Activated CD4-positive, alpha-beta T cell treated with anti-CD3 and anti-CD28 coated beads for 36 hours (primary cell): ENCODE measurements at regions not wholly inside any gene's neighbourhood (a gene's known extent, or its start where the extent isn't known, plus 50 kb on each side); places are given as distances from the start of the nearest gene placed in this dataset.

Experiments
- ATAC-seq: fragments of 200-7000 bp; cut with Tn5 transposase; one replicate; pipeline ENCODE4 v1.10.0; 2021; ENCODE audit warnings: mild to moderate bottlenecking, moderate library complexity
- CTCF ChIA-PET: fragments of 350-600 bp; sonication (Branson Sonifier 250); formaldehyde crosslinking; loops from one replicate; lab custom pipeline; 2021; ENCODE audit warnings: antibody characterized with exemption; lab: Charles Lee
- POLR2A ChIA-PET: fragments of 350-600 bp; sonication (Branson Sonifier 250); formaldehyde crosslinking; loops from one replicate; lab custom pipeline; 2021; ENCODE audit warnings: antibody characterized with exemption, inconsistent platforms; lab: Charles Lee
- DNase-seq: peaks from one replicate; pipeline ENCODE4 v3.0.0-alpha.2; 2020
- H3K27ac Mint-ChIP-seq: one replicate; pipeline ENCODE4 v1.8.0; 2021; ENCODE audit warnings: mixed read lengths
- H3K27me3 Mint-ChIP-seq: one replicate; pipeline ENCODE4 v1.8.0; 2021; ENCODE audit warnings: mixed read lengths
- H3K36me3 Mint-ChIP-seq: one replicate; pipeline ENCODE4 v1.8.0; 2021; ENCODE audit warnings: low read depth, mixed read lengths
- H3K4me1 Mint-ChIP-seq: one replicate; pipeline ENCODE4 v1.8.0; 2021; ENCODE audit warnings: mixed read lengths
- H3K4me3 Mint-ChIP-seq: one replicate; pipeline ENCODE4 v1.8.0; 2021; ENCODE audit warnings: mild to moderate bottlenecking, moderate library complexity, mixed read lengths
- H3K9me3 Mint-ChIP-seq: one replicate; pipeline ENCODE4 v1.8.0; 2021; ENCODE audit warnings: low read depth, mixed read lengths
- intact Hi-C, 2 experiments: fragments of 100-400 bp; cut with DNase I in 1 of 2; cut with micrococcal nuclease in 1 of 2; formaldehyde crosslinking; loops; one replicate each; pipeline versions ENCODE4 v1.14.2 to v1.15.1; 2022 to 2024; cut with DNase I, micrococcal nuclease

DNA sequence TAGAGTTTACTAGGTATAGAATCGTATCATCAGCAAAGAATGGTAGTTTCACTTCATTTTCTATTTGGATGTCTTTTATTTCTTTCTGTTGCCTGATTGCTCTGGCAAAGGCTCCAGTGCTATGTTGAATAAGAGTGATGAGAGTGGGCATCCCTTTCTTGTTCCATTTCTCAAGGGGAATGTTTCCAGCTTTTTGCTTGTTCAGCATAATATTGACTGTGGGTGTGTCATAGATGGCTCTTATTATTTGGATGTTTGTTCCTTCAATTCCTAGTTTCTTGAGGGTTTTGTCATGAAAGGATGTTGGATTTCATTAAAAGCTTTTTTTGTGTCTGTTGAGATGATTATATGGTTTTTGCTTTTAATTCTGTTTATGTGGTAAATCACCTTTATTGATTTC, 1114.5 kb downstream of the RAPGEF2 start:
- Mint-ChIP-seq H3K36me3 (no peaks in the 10 kb centered on the region), H3K9me3 (peaks cover 13% of the 10 kb centered on the region), H3K4me3 (no peak overlapping the region), H3K4me1 (no peaks in the 10 kb centered on the region), H3K27ac (no peak overlapping the region), H3K27me3 (no peaks in the 10 kb centered on the region)
- intact Hi-C loops = no loop called here
- no peak for ATAC-seq
- CTCF ChIA-PET = no interaction called here
- POLR2A ChIA-PET = no interaction called here
- DNase-seq = no peak

DNA sequence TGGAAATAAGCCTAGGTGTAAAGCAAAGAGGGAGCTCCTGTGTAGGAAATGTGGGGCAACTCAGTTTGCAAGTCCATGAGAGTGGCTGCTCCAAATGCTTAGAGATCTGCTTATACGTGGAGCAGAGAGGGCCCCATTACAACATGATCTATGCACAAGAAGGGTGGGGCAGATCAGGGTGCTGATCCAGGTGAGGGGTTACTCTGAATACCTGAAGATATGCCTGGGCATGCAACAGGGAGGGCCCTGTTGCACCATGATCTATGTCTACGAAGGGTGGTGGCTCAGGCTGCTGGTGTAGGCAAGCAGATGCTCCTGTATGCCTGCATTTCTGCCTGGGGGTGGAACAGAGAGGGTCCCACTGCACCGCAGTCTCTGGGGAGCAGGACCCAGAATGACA, 1121.2 kb downstream of the RAPGEF2 start:
- Mint-ChIP-seq H3K27ac (no peak overlapping the region), H3K4me3 (no peak overlapping the region), H3K9me3 (peaks cover 8% of the 10 kb centered on the region), H3K36me3 (no peaks in the 10 kb centered on the region), H3K4me1 (no peaks in the 10 kb centered on the region), H3K27me3 (no peaks in the 10 kb centered on the region)
- POLR2A ChIA-PET = no interaction called here
- ATAC-seq (no peak), DNase-seq (no peak)
- CTCF ChIA-PET = no interaction called here
- intact Hi-C loops = no loop called here

- ATAC-seq = no peak
- intact Hi-C loops = no loop called here
Observed at GRCh38 chr4:160233141-160233540, 1130.3 kb downstream of the RAPGEF2 start.

GRCh38 chr4:160235285-160235684, 1132.4 kb downstream of the RAPGEF2 start:
- intact Hi-C loops = no loop called here
- no peak for ATAC-seq
- Mint-ChIP-seq H3K36me3 (no peaks in the 10 kb centered on the region), H3K4me3 (no peak overlapping the region), H3K27ac (no peak overlapping the region), H3K9me3 (peaks cover 4% of the 10 kb centered on the region), H3K4me1 (no peaks in the 10 kb centered on the region), H3K27me3 (no peaks in the 10 kb centered on the region)
- ChIA-PET CTCF (no interaction called here), POLR2A (no interaction called here)
- no peak for DNase-seq

More at GRCh38 chr4:160233141-160233540, 1130.3 kb downstream of the RAPGEF2 start:
- Mint-ChIP-seq H3K27me3 (no peaks in the 10 kb centered on the region), H3K27ac (no peak overlapping the region), H3K9me3 (peaks cover 4% of the 10 kb centered on the region), H3K36me3 (no peaks in the 10 kb centered on the region), H3K4me3 (no peak overlapping the region), H3K4me1 (no peaks in the 10 kb centered on the region)
- ChIA-PET CTCF (no interaction called here), POLR2A (no interaction called here)
- no peak for DNase-seq

DNA sequence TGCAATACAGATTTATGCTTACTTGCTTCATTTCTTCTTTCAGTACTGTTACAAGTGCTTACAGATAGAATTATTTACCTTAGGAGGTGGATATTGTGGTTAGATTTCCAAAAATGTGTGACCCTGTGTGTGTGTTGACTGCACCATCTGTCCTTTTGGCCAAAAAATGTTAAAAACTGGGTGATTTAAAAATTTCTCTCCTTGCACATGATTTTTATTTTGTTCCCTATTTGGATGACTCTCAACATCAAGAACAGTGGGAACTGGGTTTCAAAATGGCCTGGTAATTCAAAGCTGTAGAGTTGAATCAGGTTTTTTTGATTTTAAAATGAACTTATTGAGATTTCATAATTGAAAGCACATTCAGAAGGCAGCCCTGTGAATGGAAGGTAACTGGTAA, 1132.9 kb downstream of the RAPGEF2 start:
- DNase-seq = no peak
- Mint-ChIP-seq H3K4me1 (no peaks in the 10 kb centered on the region), H3K4me3 (no peak overlapping the region), H3K27me3 (no peaks in the 10 kb centered on the region), H3K36me3 (no peaks in the 10 kb centered on the region), H3K27ac (no peak overlapping the region), H3K9me3 (peaks cover 4% of the 10 kb centered on the region)
- intact Hi-C loops = no loop called here
- CTCF ChIA-PET = no interaction called here
- POLR2A ChIA-PET = no interaction called here
- ATAC-seq = no peak

DNA sequence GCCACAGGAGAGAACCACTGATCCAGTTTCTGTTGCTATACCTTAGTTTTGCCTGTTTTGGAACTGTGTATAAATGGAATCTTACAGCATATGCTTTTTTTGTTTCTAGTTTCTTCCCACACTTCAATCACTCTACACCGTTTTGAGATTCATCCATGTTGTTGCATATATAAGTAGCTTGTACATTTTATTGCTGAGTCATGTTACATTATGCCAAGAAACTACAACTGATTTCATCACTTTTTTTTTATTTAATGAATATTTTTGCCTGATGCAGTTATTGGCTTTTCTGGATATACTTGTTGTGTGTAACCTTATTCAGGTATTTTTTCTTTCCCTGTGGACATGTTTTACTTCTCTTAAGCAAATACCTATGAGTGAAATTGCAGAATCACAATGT, 1135.9 kb downstream of the RAPGEF2 start:
- POLR2A ChIA-PET = no interaction called here
- DNase-seq (no peak), ATAC-seq (no peak)
- no peak overlapping the region for H3K4me3 Mint-ChIP-seq
- no peak overlapping the region for H3K27ac Mint-ChIP-seq
- intact Hi-C loops = no loop called here
- H3K9me3 Mint-ChIP-seq = peaks cover 9% of the 10 kb centered on the region
- CTCF ChIA-PET = no interaction called here
- no peaks in the 10 kb centered on the region for H3K4me1 Mint-ChIP-seq
- no peaks in the 10 kb centered on the region for H3K36me3 Mint-ChIP-seq
- H3K27me3 Mint-ChIP-seq = no peaks in the 10 kb centered on the region

- ChIA-PET CTCF (no interaction called here), POLR2A (no interaction called here)
- Mint-ChIP-seq H3K27ac (no peak overlapping the region), H3K4me3 (no peak overlapping the region), H3K36me3 (no peaks in the 10 kb centered on the region), H3K4me1 (no peaks in the 10 kb centered on the region), H3K27me3 (no peaks in the 10 kb centered on the region), H3K9me3 (peaks cover 11% of the 10 kb centered on the region)
- DNase-seq (no peak), ATAC-seq (no peak)
- intact Hi-C loops = no loop called here
Observed at GRCh38 chr4:160247091-160247656, 1144.3 kb downstream of the RAPGEF2 start.

DNA sequence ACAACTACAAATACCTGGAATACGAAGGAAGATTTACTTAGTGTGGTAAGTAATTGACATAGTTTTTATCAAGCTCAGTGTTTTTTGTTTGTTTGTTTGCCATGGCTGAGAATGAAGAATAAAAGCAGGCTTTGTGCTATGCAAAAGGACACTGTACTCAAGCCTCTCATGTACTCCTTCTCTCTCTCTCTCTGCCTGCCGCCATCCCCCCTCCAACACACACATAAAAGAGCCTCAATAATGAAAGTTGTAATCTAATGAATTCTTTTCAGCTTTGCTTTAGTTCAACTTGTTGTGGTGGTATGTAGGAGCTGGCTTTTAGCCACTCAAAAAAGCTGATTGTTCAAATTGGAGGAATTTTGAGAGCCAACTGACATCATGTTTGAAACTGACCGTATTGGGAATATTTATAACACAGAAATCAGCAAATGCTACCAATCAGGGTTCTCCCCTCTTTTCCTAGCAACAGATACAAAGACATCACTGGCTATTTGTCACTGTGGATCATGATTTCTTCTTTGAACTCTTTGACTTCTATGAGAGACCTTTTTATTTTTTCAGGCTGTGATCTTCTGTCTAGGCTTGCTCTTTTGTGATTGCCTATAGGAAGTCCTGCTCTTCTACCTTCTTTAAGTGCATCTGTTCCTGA, 1148.8 kb downstream of the RAPGEF2 start:
- DNase-seq (no peak), ATAC-seq (no peak)
- ChIA-PET POLR2A (no interaction called here), CTCF (no interaction called here)
- Mint-ChIP-seq H3K27ac (no peak overlapping the region), H3K9me3 (peaks cover 11% of the 10 kb centered on the region), H3K4me1 (no peaks in the 10 kb centered on the region), H3K4me3 (no peak overlapping the region), H3K36me3 (no peaks in the 10 kb centered on the region), H3K27me3 (no peaks in the 10 kb centered on the region)
- intact Hi-C loops = no loop called here

GRCh38 chr4:160257318-160257717, 1154.4 kb downstream of the RAPGEF2 start:
- ATAC-seq (no peak), DNase-seq (no peak)
- Mint-ChIP-seq H3K27ac (no peak overlapping the region), H3K4me1 (no peaks in the 10 kb centered on the region), H3K27me3 (no peaks in the 10 kb centered on the region), H3K9me3 (peaks cover 10% of the 10 kb centered on the region), H3K36me3 (no peaks in the 10 kb centered on the region), H3K4me3 (no peak overlapping the region)
- ChIA-PET POLR2A (no interaction called here), CTCF (no interaction called here)
- intact Hi-C loops = no loop called here

- DNase-seq (no peak), ATAC-seq (no peak)
- Mint-ChIP-seq H3K4me3 (no peak overlapping the region), H3K27me3 (no peaks in the 10 kb centered on the region), H3K9me3 (no peaks in the 10 kb centered on the region), H3K27ac (no peak overlapping the region), H3K4me1 (no peaks in the 10 kb centered on the region), H3K36me3 (no peaks in the 10 kb centered on the region)
- ChIA-PET POLR2A (no interaction called here), CTCF (no interaction called here)
- intact Hi-C loops = no loop called here
Observed at GRCh38 chr4:160265014-160265413, 1162.1 kb downstream of the RAPGEF2 start.

DNA sequence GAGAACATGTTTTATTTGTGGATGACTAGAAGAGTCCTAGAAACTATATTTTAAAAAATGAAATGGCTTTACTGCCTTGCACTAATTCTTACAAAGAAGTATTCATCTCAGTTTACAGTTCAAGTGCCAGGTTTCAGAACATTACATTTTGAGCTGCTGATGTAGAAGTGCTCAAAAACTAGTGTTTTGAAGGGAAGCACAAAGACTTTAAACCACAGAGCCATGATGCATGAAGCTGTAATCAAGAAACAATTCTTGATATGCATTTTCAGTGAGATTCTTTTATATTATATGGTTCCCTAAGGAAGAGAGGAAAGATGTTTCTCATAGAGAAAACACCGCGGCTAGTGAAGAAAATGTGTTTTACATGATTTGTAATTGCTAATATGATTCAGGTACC, 1163.0 kb downstream of the RAPGEF2 start:
- H3K4me3 Mint-ChIP-seq = no peak overlapping the region
- no peak overlapping the region for H3K27ac Mint-ChIP-seq
- no peaks in the 10 kb centered on the region for H3K36me3 Mint-ChIP-seq
- DNase-seq (no peak), ATAC-seq (no peak)
- CTCF ChIA-PET = no interaction called here
- POLR2A ChIA-PET = no interaction called here
- H3K9me3 Mint-ChIP-seq = no peaks in the 10 kb centered on the region
- intact Hi-C loops = no loop called here
- H3K4me1 Mint-ChIP-seq = no peaks in the 10 kb centered on the region
- no peaks in the 10 kb centered on the region for H3K27me3 Mint-ChIP-seq

GRCh38 chr4:160276785-160277325, 1174.0 kb downstream of the RAPGEF2 start:
- intact Hi-C loops = no loop called here
- H3K36me3 Mint-ChIP-seq = no peaks in the 10 kb centered on the region
- ATAC-seq = no peak
- no peak overlapping the region for H3K27ac Mint-ChIP-seq
- CTCF ChIA-PET = no interaction called here
- no peak overlapping the region for H3K4me3 Mint-ChIP-seq
- no peaks in the 10 kb centered on the region for H3K4me1 Mint-ChIP-seq
- H3K9me3 Mint-ChIP-seq = peaks cover 40% of the 10 kb centered on the region
- no peak for DNase-seq
- POLR2A ChIA-PET = no interaction called here
- no peaks in the 10 kb centered on the region for H3K27me3 Mint-ChIP-seq
